Stimulated activated naive CD8-positive, alpha-beta T cell treated with anti-CD3 and anti-CD28 coated beads, Interleukin-15, Interleukin-2, amounts not matched to agents 100 ng/mL and 50 ng/mL, for 24 hours (primary cell): ENCODE measurements at regions not wholly inside any gene's neighbourhood (a gene's known extent, or its start where the extent isn't known, plus 50 kb on each side); places are given as distances from the start of the nearest gene placed in this dataset.
"Not testable (repeated sequence)": the region's sequence is repeated elsewhere in the genome, so short reads cannot be mapped to it uniquely, and the experiment has no call there.

Experiments used
- H3K27ac Mint-ChIP-seq: one replicate; pipeline ENCODE4 v1.8.0; 2021; ENCODE audit warnings: mild to moderate bottlenecking, mixed read lengths
- H3K27me3 Mint-ChIP-seq: one replicate; pipeline ENCODE4 v1.8.0; 2021; ENCODE audit warnings: mixed read lengths
- H3K36me3 Mint-ChIP-seq: one replicate; pipeline ENCODE4 v1.8.0; 2021; ENCODE audit warnings: low read depth, mixed read lengths
- H3K4me1 Mint-ChIP-seq: one replicate; pipeline ENCODE4 v1.8.0; 2021; ENCODE audit warnings: low read depth, mixed read lengths
- H3K4me3 Mint-ChIP-seq: one replicate; pipeline ENCODE4 v1.8.0; 2021; ENCODE audit warnings: mild to moderate bottlenecking, mixed read lengths
- H3K9me3 Mint-ChIP-seq: one replicate; pipeline ENCODE4 v1.8.0; 2021; ENCODE audit warnings: mixed read lengths

- Mint-ChIP-seq H3K27ac (no peak overlapping the region), H3K27me3 (no peaks in the 10 kb centered on the region), H3K4me3 (no peak overlapping the region), H3K4me1 (no peaks in the 10 kb centered on the region), H3K9me3 (no peaks in the 10 kb centered on the region), H3K36me3 (no peaks in the 10 kb centered on the region)
These were observed 961.7 kb upstream of the TMEFF2 start for GRCh38 chr2:193156480-193156879.

GRCh38 chr2:193154076-193154475, 959.3 kb upstream of the TMEFF2 start:
- H3K36me3 Mint-ChIP-seq: no peaks in the 10 kb centered on the region
- no peaks in the 10 kb centered on the region for H3K27me3 Mint-ChIP-seq
- no peak overlapping the region for H3K27ac Mint-ChIP-seq
- no peaks in the 10 kb centered on the region for H3K4me1 Mint-ChIP-seq
- no peak overlapping the region for H3K4me3 Mint-ChIP-seq
- no peaks in the 10 kb centered on the region for H3K9me3 Mint-ChIP-seq

- no peaks in the 10 kb centered on the region for H3K27me3 Mint-ChIP-seq
- H3K9me3 Mint-ChIP-seq: no peaks in the 10 kb centered on the region
- no peak overlapping the region for H3K27ac Mint-ChIP-seq
- H3K4me1 Mint-ChIP-seq: no peaks in the 10 kb centered on the region
- H3K36me3 Mint-ChIP-seq: no peaks in the 10 kb centered on the region
- H3K4me3 Mint-ChIP-seq: no peak overlapping the region
These were observed 958.8 kb upstream of the TMEFF2 start for GRCh38 chr2:193153576-193153975.

DNA sequence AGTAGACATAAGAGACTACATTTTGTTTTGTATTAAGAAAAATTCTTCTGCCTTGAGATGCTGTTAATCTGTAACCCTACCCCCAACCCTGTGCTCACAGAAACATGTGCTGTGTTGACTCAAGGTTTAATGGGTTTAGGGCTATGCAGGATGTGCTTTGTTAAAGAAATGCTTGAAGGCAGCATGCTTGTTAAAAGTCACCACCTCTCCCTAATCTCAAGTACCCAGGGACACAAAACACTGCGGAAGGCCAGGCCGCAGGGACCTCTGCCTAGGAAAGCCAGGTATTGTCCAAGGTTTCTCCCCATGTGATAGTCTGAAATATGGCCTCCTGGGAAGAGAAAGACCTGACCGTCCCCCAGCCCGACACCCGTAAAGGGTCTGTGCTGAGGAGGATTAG, 947.7 kb upstream of the TMEFF2 start:
- not testable (repeated sequence) for H3K4me1 Mint-ChIP-seq, H3K27me3 Mint-ChIP-seq, H3K36me3 Mint-ChIP-seq, H3K4me3 Mint-ChIP-seq, H3K27ac Mint-ChIP-seq, H3K9me3 Mint-ChIP-seq

DNA sequence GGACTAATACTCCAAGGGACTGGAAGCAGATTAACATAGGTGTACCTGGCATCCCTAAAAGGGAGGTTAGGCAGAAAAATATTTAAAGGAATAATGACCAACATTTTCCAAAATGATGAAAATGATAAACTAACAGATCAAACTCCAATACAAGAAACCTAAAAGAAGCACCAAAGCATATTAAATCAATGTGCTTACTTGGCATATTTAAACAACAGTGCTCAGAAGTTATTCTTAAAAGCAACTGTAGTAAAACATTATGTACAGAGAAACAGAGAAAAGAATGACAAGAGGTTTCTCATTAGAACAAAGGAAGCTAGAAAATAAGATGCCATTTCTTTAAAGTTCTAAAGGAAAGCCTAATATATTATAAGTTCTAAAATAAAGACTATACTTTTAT, 947.3 kb upstream of the TMEFF2 start:
- H3K27ac Mint-ChIP-seq: no peak overlapping the region
- H3K4me3 Mint-ChIP-seq: no peak overlapping the region
- no peaks in the 10 kb centered on the region for H3K4me1 Mint-ChIP-seq
- no peaks in the 10 kb centered on the region for H3K9me3 Mint-ChIP-seq
- H3K27me3 Mint-ChIP-seq: no peaks in the 10 kb centered on the region
- H3K36me3 Mint-ChIP-seq: no peaks in the 10 kb centered on the region

DNA sequence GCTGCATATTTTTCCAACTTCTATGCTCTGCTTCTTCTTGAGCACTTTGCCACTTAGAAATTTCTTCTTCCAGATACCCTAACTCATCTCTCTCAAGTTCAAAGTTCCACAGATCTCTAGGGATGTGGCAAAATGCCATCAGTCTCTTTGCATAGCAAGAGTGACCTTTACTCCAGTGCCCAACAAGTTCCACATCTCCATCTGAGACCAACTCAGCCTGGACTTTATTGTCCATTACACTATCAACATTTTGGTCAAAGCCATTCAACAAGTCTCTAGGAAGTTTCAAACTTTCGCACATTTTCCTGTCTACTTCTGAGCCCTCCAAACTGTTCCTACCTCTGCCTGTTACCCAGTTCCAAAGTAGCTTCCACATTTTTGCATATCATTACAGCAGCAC, 946.2 kb upstream of the TMEFF2 start:
- H3K27ac Mint-ChIP-seq, H3K27me3 Mint-ChIP-seq, H3K4me1 Mint-ChIP-seq, H3K36me3 Mint-ChIP-seq, H3K4me3 Mint-ChIP-seq, H3K9me3 Mint-ChIP-seq: not testable (repeated sequence)

GRCh38 chr2:193124815-193125214, 930.1 kb upstream of the TMEFF2 start:
- Mint-ChIP-seq H3K9me3 (no peaks in the 10 kb centered on the region), H3K4me1 (no peaks in the 10 kb centered on the region), H3K27me3 (no peaks in the 10 kb centered on the region), H3K36me3 (no peaks in the 10 kb centered on the region), H3K4me3 (no peak overlapping the region), H3K27ac (no peak overlapping the region)

DNA sequence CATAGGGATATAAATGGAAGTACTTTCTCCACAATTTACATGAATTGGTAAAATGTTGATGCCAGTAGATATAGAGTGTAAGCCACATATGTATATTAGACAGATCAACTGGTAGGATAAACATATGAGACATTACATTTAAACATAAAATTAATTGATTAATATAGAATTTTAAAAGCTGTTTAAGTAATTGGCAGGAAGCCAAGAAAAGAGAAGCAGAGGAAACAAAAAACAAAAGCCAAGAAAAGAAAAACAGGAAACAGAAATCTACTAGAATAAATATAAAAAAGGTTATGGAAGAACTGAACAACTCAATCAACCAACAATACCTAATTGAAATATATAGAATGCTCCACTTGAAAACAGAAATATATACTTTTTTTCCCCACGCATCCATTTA, 920.1 kb upstream of the TMEFF2 start:
- H3K9me3 Mint-ChIP-seq: no peaks in the 10 kb centered on the region
- H3K4me3 Mint-ChIP-seq: no peak overlapping the region
- H3K4me1 Mint-ChIP-seq: no peaks in the 10 kb centered on the region
- H3K27me3 Mint-ChIP-seq: no peaks in the 10 kb centered on the region
- H3K27ac Mint-ChIP-seq: no peak overlapping the region
- H3K36me3 Mint-ChIP-seq: no peaks in the 10 kb centered on the region

- H3K4me3 Mint-ChIP-seq: no peak overlapping the region
- H3K36me3 Mint-ChIP-seq: no peaks in the 10 kb centered on the region
- H3K27me3 Mint-ChIP-seq: no peaks in the 10 kb centered on the region
- no peaks in the 10 kb centered on the region for H3K4me1 Mint-ChIP-seq
- no peaks in the 10 kb centered on the region for H3K9me3 Mint-ChIP-seq
- no peak overlapping the region for H3K27ac Mint-ChIP-seq
These were observed 918.3 kb upstream of the TMEFF2 start for GRCh38 chr2:193112986-193113385.

DNA sequence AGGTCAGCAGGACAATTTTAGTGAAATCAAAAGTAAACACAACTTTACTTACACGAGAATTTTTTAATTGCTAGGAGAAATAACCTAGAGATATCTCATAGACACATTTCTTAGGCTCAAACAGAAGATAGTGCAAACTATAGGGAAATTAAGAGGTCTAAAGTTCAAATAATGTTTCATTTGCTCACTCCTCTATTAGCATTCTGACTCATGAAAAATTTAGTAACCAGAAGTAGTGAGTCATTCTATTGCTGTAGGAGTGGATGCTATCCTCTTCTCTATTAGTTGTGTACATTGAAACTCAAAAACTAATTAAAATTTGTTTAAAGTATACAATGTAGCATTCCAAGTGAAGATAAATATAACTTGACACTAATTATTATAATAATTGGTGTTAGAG, 908.3 kb upstream of the TMEFF2 start:
- no peaks in the 10 kb centered on the region for H3K4me1 Mint-ChIP-seq
- H3K9me3 Mint-ChIP-seq: no peaks in the 10 kb centered on the region
- H3K4me3 Mint-ChIP-seq: no peak overlapping the region
- no peak overlapping the region for H3K27ac Mint-ChIP-seq
- H3K36me3 Mint-ChIP-seq: no peaks in the 10 kb centered on the region
- H3K27me3 Mint-ChIP-seq: no peaks in the 10 kb centered on the region

DNA sequence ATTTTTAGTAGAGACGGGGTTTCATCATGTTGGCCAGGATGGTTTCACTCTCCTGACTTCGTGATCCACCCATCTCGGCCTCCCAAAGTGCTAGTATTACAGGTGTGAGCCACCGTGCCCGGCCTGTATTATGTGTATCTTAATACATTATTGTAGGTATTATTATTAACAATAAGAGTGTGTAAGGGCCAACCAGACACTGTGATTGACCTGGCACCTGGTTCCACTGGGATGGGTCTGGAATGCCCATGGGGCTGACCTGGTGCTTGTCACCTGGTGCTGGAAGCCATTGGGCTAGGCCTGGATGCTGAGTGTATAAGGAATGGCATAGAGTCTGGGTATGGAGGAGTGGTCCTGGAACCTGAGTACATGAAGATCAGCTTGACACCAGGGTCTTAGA, 906.9 kb upstream of the TMEFF2 start:
- Mint-ChIP-seq H3K27ac (no peak overlapping the region), H3K4me1 (no peaks in the 10 kb centered on the region), H3K9me3 (no peaks in the 10 kb centered on the region), H3K36me3 (no peaks in the 10 kb centered on the region), H3K27me3 (no peaks in the 10 kb centered on the region), H3K4me3 (no peak overlapping the region)

- Mint-ChIP-seq H3K27ac (no peak overlapping the region), H3K4me3 (no peak overlapping the region), H3K27me3 (no peaks in the 10 kb centered on the region), H3K36me3 (no peaks in the 10 kb centered on the region), H3K9me3 (peaks cover 3% of the 10 kb centered on the region), H3K4me1 (no peaks in the 10 kb centered on the region)
These were observed 893.3 kb upstream of the TMEFF2 start for GRCh38 chr2:193088026-193088425.

DNA sequence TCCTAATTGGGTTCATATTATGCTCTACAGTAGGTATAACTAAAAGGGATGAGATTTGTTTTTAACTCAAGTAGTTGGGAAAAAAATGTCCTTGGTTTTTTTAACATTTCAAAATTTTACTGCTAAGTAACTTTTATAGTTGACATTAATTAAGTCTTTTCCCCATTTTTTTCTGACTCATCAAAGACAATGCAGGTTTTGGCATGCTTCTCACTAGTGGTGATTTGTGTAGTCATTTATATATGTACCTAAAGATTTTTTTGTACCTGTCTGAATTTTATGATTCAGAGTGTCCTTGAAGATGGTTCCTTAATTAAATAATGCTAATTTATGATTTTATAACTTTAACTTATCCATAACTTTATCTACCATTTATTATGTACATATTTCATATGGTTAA, 882.3 kb upstream of the TMEFF2 start:
- H3K27ac Mint-ChIP-seq: no peak overlapping the region
- no peak overlapping the region for H3K4me3 Mint-ChIP-seq
- no peaks in the 10 kb centered on the region for H3K4me1 Mint-ChIP-seq
- peaks cover 4% of the 10 kb centered on the region for H3K27me3 Mint-ChIP-seq
- H3K9me3 Mint-ChIP-seq: peaks cover 6% of the 10 kb centered on the region
- no peaks in the 10 kb centered on the region for H3K36me3 Mint-ChIP-seq

- H3K9me3 Mint-ChIP-seq: peaks cover 6% of the 10 kb centered on the region
These were observed 880.2 kb upstream of the TMEFF2 start for GRCh38 chr2:193074933-193075332.

DNA sequence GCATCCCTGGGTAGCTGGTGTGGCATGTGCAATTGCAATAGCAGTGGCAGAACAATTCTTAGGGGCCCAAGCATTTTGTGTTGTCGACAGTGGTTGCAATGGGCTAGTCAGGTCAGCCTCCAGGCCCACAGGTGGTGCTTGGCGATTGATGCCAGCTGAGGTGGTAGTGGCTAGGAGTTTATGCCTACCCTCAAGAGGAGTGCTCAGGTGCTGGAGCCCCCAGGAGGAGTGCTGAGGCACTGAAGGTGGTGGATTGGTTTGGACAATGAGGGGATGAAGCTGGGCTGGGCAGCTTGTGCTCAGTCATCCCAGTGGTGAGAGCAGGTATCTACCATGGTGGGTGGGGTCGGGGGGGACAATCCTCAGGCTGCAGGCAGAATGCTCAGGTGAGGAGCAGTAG, 877.9 kb upstream of the TMEFF2 start:
- Mint-ChIP-seq H3K36me3 (no peaks in the 10 kb centered on the region), H3K27ac (no peak overlapping the region), H3K4me1 (no peaks in the 10 kb centered on the region), H3K9me3 (peaks cover 6% of the 10 kb centered on the region), H3K27me3 (peaks cover 4% of the 10 kb centered on the region), H3K4me3 (no peak overlapping the region)

More at GRCh38 chr2:193074933-193075332, 880.2 kb upstream of the TMEFF2 start:
- Mint-ChIP-seq H3K36me3 (no peaks in the 10 kb centered on the region), H3K4me1 (no peaks in the 10 kb centered on the region), H3K4me3 (no peak overlapping the region), H3K27me3 (peaks cover 4% of the 10 kb centered on the region), H3K27ac (no peak overlapping the region)

DNA sequence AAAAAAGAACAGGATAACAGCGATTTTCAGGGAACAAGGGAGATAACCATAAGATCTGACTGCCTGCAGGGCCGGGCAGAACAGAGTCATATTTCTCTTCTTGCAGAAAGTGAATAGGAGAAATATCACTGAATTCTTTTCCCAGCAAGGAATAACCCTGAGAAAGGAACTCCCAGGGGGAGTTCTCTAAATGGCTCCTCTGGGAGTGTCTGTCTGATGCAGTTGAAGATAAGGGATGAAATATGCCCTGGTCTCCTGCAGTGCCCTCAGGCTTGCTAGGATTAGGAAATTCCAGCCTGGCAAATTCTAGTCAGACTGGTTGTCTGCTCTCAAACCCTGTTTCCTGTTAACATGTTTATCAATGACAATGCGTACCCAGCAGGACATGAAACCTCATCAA, 830.8 kb upstream of the TMEFF2 start:
- not testable (repeated sequence) for H3K27ac Mint-ChIP-seq, H3K27me3 Mint-ChIP-seq, H3K36me3 Mint-ChIP-seq, H3K4me3 Mint-ChIP-seq, H3K4me1 Mint-ChIP-seq
- H3K9me3 Mint-ChIP-seq: peaks cover 16% of the 10 kb centered on the region

- H3K4me1 Mint-ChIP-seq: no peaks in the 10 kb centered on the region
- H3K27ac Mint-ChIP-seq: no peak overlapping the region
- no peaks in the 10 kb centered on the region for H3K27me3 Mint-ChIP-seq
- H3K4me3 Mint-ChIP-seq: no peak overlapping the region
- no peaks in the 10 kb centered on the region for H3K36me3 Mint-ChIP-seq
- H3K9me3 Mint-ChIP-seq: peaks cover 10% of the 10 kb centered on the region
These were observed 830.1 kb upstream of the TMEFF2 start for GRCh38 chr2:193024791-193025190.
